Keratinocyte (primary cell): ENCODE measurements at regions not wholly inside any gene's neighbourhood (a gene's known extent, or its start where the extent isn't known, plus 50 kb on each side); places are given as distances from the start of the nearest gene placed in this dataset.

Experiments used
- DNase-seq: peaks from one replicate; pipeline ENCODE4 v3.0.0-alpha.2; 2011; ENCODE audit warnings: low read depth, missing footprints, low spot score
- FAIRE-seq: peaks from 2 replicates; lab custom pipeline; 2011; peaks lifted over from hg19 to GRCh38; lab: Jason Lieb, UNC
- H2AFZ ChIP-seq: 2 replicates; pipeline ENCODE4 v1.6.0; 2012; ENCODE audit warnings: low read length, control low read depth, inconsistent platforms; ENCODE audit not compliant: control insufficient read depth
- H3K27ac ChIP-seq: 2 replicates; pipeline ENCODE4 v1.5.1; 2011; ENCODE audit warnings: low read length; ENCODE audit not compliant: control insufficient read depth, insufficient read depth
- H3K27me3 ChIP-seq: 3 replicates; pipeline ENCODE4 v1.6.0; 2011; ENCODE audit warnings: low read length; ENCODE audit not compliant: control insufficient read depth, insufficient read depth; ENCODE audit errors: extremely low read depth
- H3K36me3 ChIP-seq, 2 experiments: 2 replicates in 1 of 2; 3 replicates in 1 of 2; pipeline ENCODE4 v1.5.1; 2011; ENCODE audit warnings: low read length in 2 of 2, mild to moderate bottlenecking in 1 of 2; ENCODE audit not compliant: control insufficient read depth in 2 of 2, insufficient read depth in 2 of 2; ENCODE audit errors: extremely low read depth in 1 of 2
- H3K4me1 ChIP-seq: 3 replicates; pipeline ENCODE4 v1.5.1; 2011; ENCODE audit warnings: low read length; ENCODE audit not compliant: control insufficient read depth, insufficient read depth; ENCODE audit errors: extremely low read depth
- H3K4me2 ChIP-seq: 3 replicates; pipeline ENCODE4 v1.6.0; 2011; ENCODE audit warnings: low read depth, low read length; ENCODE audit not compliant: control insufficient read depth, insufficient read depth; ENCODE audit errors: extremely low read depth
- H3K4me3 ChIP-seq, 3 experiments: fragments of 200-600 bp in 1 of 3; sonication (generic) in 1 of 3; 2 replicates in 2 of 3; 3 replicates in 1 of 3; pipeline ENCODE4 v1.5.1; 2011 to 2016; ENCODE audit warnings: low read length in 3 of 3, mild to moderate bottlenecking in 3 of 3, control low read depth in 2 of 3, inconsistent platforms in 1 of 3, low read depth in 1 of 3, mixed read lengths in 1 of 3, mixed run types in 1 of 3, moderate library complexity in 1 of 3; ENCODE audit not compliant: control insufficient read depth in 2 of 3, insufficient read depth in 2 of 3; ENCODE audit errors: extremely low read depth in 1 of 3
- H3K79me2 ChIP-seq: 2 replicates; pipeline ENCODE4 v1.6.0; 2012; ENCODE audit warnings: low read length; ENCODE audit not compliant: control insufficient read depth, insufficient read depth
- H3K9ac ChIP-seq: 3 replicates; pipeline ENCODE4 v1.6.0; 2011; ENCODE audit warnings: low read length; ENCODE audit not compliant: control insufficient read depth, insufficient read depth; ENCODE audit errors: extremely low read depth
- H3K9me1 ChIP-seq: 3 replicates; pipeline ENCODE4 v1.6.0; 2011; ENCODE audit warnings: low read length; ENCODE audit not compliant: control insufficient read depth, insufficient read depth; ENCODE audit errors: extremely low read depth
- H3K9me3 ChIP-seq: 2 replicates; pipeline ENCODE4 v1.5.1; 2012; ENCODE audit warnings: low read depth, low read length; ENCODE audit not compliant: control insufficient read depth
- H4K20me1 ChIP-seq: 3 replicates; pipeline ENCODE4 v1.6.0; 2011; ENCODE audit warnings: low read length; ENCODE audit not compliant: control insufficient read depth, insufficient read depth; ENCODE audit errors: extremely low read depth
- CTCF ChIP-seq, 3 experiments: IDR thresholded peaks in 1 of 3; conservative IDR thresholded peaks in 1 of 3; optimal IDR thresholded peaks in 1 of 3; 2 replicates in 2 of 3; 3 replicates in 1 of 3; pipeline versions ENCODE3 to v1.5.1; 2011; ENCODE audit warnings: low read length in 3 of 3, mild to moderate bottlenecking in 3 of 3, moderate library complexity in 2 of 3, control low read depth in 1 of 3, inconsistent platforms in 1 of 3; ENCODE audit not compliant: insufficient read depth in 2 of 3; ENCODE audit errors: extremely low read depth in 1 of 3
- EZH2 ChIP-seq: IDR thresholded peaks from one replicate; pipeline ENCODE4 v1.6.1; 2012; ENCODE audit warnings: inconsistent platforms, mild to moderate bottlenecking, low read length, moderate library complexity
- dilution Hi-C: fragments of 300-500 bp; cut with MboI; formaldehyde crosslinking; loops from one replicate; pipeline ENCODE4 v1.7.0; 2020; ENCODE audit warnings: low sequenced_read_pairs; ENCODE audit not compliant: extremely low pct_ligation_motif_present

GRCh38 chr5:87844449-87844848 is 424.2 kb downstream of the TMEM161B start:
- DNase-seq, result no peak
- FAIRE-seq, result no peak
- dilution Hi-C loops, result no loop called here

GRCh38 chr5:87836696-87837095 is 424.0 kb upstream of the CCNH start:
- H3K4me1 ChIP-seq, result no peaks in the 10 kb centered on the region
- no peaks in the 10 kb centered on the region for H3K27me3 ChIP-seq
- dilution Hi-C loops, result no loop called here

More at GRCh38 chr5:87844449-87844848, 424.2 kb downstream of the TMEM161B start:
- TF ChIP-seq CTCF (optimal IDR thresholded peaks at IDR 0.05 in 1 of 3, IDR thresholded peaks at IDR 0.05 in 1 of 3, conservative IDR thresholded peaks at IDR 0.05 in 1 of 3; ENCODE audit: extremely low read depth in 1 of 3, insufficient read depth in 2 of 3, low read length in 3 of 3) (no peak), EZH2 (no peak)
- no peaks in the 10 kb centered on the region for H3K9me3 ChIP-seq
- no peaks in the 10 kb centered on the region for H3K27me3 ChIP-seq
- no peak overlapping the region for H3K4me3 ChIP-seq
- no peak overlapping the region for H2AFZ ChIP-seq
- no peak overlapping the region for H3K4me2 ChIP-seq
- H3K36me3 ChIP-seq, result no peaks in the 10 kb centered on the region
- H4K20me1 ChIP-seq, result no peaks in the 10 kb centered on the region
- H3K9ac ChIP-seq, result no peak overlapping the region
- H3K4me1 ChIP-seq, result no peaks in the 10 kb centered on the region
- H3K9me1 ChIP-seq, result no peaks in the 10 kb centered on the region
- H3K79me2 ChIP-seq, result no peaks in the 10 kb centered on the region
- H3K27ac ChIP-seq, result no peak overlapping the region

More at GRCh38 chr5:87836696-87837095, 424.0 kb upstream of the CCNH start:
- Histone ChIP-seq H3K4me3 (no peak overlapping the region), H3K79me2 (no peaks in the 10 kb centered on the region), H3K4me2 (no peak overlapping the region), H3K36me3 (no peaks in the 10 kb centered on the region), H2AFZ (no peak overlapping the region), H3K9ac (no peak overlapping the region), H3K9me3 (no peaks in the 10 kb centered on the region), H3K9me1 (no peaks in the 10 kb centered on the region), H4K20me1 (no peaks in the 10 kb centered on the region), H3K27ac (no peak overlapping the region)
- TF ChIP-seq CTCF (optimal IDR thresholded peaks at IDR 0.05 in 1 of 3, IDR thresholded peaks at IDR 0.05 in 1 of 3, conservative IDR thresholded peaks at IDR 0.05 in 1 of 3; ENCODE audit: extremely low read depth in 1 of 3, insufficient read depth in 2 of 3, low read length in 3 of 3), result no peak
- TF ChIP-seq EZH2, result no peak
- DNase-seq, result no peak
- no peak for FAIRE-seq
